GM21737 (cell line): ENCODE measurements at regions not wholly inside any gene's neighbourhood (a gene's known extent, or its start where the extent isn't known, plus 50 kb on each side); places are given as distances from the start of the nearest gene placed in this dataset.

Experiments
- ATAC-seq: cut with Tn5 transposase; IDR thresholded peaks from one replicate; pipeline ENCODE4 v1.9.1; 2021; ENCODE audit warnings: mild to moderate bottlenecking, moderate library complexity; ENCODE audit not compliant: unreplicated experiment

DNA sequence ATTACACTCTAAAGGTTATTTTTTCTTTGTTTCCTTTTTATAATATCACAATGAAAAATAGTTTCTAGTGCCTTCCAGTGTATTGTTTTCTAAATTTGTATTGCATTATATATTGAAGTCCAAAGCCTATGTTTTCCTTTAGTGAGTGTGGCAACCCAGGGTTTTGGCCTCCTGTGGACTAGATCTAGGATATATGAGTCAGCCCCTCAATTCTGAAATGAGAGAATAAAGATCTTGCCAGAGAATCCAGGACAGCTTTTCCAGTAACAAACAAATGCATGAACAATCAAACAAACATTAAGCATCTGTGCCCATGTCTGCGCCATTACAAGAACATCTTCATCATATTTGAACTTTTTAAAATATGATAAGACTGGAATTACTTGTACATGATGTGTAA, 70.7 kb upstream of the SSTR1 start:
- ATAC-seq, result no peak

DNA sequence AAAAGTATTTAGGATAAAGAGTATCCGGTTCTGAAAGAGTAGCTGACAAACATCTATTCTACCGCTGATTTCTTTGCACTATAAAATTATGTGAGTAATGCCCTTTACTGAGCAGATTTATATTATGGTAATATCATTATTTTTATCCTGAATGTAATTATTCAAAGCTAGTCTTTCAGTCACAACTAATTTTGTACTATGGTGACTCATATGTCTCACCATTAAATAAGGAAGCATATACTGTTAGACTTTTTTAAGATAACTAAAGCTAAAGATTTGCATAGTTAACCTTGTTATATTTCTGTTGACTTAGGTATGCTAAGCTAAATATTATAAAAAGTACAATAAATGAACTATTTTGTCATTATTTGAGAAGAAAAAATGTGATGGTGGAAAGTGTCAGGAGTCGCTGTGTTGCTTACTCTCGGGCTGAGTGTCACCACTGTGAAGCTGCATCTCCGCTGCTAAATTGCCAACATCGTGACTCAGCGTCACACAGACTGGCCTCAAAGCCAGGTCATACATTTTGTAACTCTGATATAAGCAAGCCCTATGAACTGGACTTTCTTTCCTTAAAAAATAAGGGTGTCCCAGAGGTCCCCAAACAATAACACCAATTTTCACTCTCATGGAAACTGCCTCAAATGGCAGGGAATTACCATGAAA, 69.1 kb upstream of the SSTR1 start:
- ATAC-seq, result no peak

DNA sequence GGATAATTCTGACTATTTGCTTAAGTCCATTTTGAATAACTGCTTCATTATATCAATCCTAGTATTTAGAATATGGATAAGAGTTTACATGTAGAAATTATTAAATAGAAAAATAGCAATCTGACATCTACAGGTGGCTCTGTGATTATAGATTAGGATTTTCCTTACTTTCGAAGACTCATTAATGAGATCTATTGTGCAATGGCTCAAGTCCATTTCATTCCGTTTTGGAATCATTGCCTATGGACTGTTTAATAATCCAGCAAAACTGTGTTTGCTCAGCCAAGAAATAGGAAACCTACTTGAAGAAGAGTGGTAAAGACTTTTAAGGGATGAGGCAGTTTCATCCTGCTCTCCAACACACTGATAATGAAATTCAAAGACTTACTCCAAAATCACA, 67.8 kb upstream of the SSTR1 start:
- ATAC-seq, result no peak

DNA sequence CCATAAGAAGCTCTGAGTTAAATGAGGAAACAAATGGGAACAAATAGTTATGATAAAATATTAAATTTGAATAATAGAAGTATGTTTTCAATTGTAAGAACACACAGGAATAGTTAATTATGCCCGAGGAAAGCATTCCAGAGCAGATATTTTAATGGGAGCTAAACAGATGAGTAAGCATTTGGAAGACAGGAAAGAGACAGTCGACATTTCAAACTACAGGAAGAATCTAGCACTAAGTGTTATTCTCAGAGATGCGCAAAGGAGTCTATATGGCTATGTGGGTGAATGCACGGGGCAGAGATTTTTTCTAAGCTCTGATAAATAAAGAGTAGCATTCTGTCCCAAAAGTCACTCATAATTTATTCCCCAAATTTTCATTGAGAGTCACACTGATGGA, 64.5 kb upstream of the SSTR1 start:
- no peak for ATAC-seq

DNA sequence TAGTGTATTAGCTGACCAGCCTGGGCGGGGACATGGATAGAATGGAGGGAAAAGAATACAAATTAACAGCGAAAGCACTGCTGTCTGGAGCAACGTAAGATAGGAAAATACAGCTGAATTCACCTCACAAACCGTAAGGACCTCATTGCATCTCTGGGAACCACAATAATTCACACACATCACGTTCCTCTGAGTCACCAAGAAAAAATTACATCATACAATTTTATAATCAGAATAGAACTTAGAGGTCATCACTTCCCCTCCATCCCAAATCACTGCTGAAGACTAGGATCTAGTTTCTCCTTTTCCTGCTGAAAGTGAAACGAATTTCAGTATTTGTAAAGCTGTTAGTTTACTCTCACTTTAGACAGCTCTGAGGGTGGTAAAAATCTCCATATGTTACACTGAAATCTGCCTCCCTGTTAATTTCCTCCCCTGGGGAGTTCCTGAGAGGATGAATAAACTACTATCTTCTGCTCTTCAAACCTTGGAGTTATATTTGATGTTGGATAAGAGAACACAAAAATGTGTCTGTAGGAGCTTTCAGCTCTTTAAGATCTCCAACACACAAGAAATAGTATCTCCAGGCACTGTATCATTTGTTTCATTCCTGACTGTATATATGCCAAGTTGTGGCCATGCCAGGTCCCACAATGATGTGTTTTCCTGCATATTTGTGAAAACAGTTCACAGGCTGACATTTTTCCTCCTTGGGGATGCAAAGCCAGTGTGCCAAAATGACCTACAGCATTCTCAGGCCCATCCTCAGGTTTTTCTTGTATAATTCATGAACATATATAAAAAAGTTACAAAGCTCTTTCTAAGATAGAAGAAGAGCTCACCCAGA, 63.8 kb upstream of the SSTR1 start:
- ATAC-seq, result no peak

DNA sequence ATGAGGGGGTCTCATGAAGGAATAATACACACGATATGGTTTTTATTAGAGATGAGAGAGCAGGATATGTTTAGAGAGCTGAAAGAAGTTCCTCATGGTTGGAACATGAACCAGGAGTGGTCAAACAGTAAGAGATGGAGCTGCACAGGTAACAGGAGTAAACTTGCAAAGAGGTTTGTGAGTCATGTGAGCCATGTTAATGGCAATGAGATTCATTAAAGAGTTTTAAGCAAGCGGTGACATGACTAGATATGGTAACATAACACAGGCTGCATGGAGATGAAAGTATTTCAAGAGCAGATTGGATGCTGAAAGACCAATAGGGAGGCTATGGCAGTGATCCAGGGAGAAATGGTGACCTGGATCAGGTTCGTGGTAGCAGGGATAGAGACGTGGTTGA, 62.6 kb upstream of the SSTR1 start:
- ATAC-seq, result no peak

DNA sequence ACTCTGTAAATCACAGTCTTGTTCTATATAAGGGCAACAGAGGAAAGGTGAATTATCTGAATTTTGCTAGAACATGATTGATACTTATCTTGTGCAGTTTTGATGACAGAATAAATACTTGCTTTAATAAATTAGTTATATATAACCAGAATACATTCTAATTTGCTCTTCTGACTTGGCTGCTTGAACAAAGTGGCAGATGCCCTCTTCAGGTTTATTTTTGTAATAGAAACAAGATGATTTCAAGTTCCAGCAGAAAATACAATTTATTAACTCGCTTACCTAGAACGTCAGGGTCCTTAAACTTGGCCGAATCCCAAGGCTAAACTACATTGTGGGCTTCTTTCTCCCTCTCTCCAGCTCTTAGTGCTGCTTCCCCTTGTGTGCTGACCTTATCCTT, 57.6 kb upstream of the SSTR1 start:
- no peak for ATAC-seq
